ENCODE measurements at regions not wholly inside any gene's neighbourhood (a gene's known extent, or its start where the extent isn't known, plus 50 kb on each side); places are given as distances from the start of the nearest gene placed in this dataset.

- H3K9me3 ChIP-seq, result no peaks in the 10 kb centered on the region
- no peaks in the 10 kb centered on the region for H3K36me3 ChIP-seq
- DNase-seq, result no peak
- no peak overlapping the region for H3K27ac ChIP-seq
- peaks cover 0 to 28% (median 10%) of the 10 kb centered on the region in 4 donors for H3K4me1 ChIP-seq
- TF ChIP-seq CTCF (IDR thresholded peaks at IDR 0.05), result no peak
- intact Hi-C loops (cut with DNase I; ENCODE audit: low total_unique reads), result no loop called here
- no peaks in the 10 kb centered on the region for H3K27me3 ChIP-seq
- no peak overlapping the region for H3K4me3 ChIP-seq
Observed at GRCh38 chr15:96176831-96177230, 153.7 kb upstream of the NR2F2 start.

GRCh38 chr15:96177279-96177678 lies 153.2 kb upstream of the NR2F2 start:
- no peak overlapping the region for H3K4me3 ChIP-seq
- no peaks in the 10 kb centered on the region for H3K9me3 ChIP-seq
- DNase-seq, result no peak
- H3K27me3 ChIP-seq, result no peaks in the 10 kb centered on the region
- H3K36me3 ChIP-seq, result no peaks in the 10 kb centered on the region
- intact Hi-C loops (cut with DNase I; ENCODE audit: low total_unique reads), result no loop called here
- peaks cover 0 to 25% (median 10%) of the 10 kb centered on the region in 4 donors for H3K4me1 ChIP-seq
- TF ChIP-seq CTCF (IDR thresholded peaks at IDR 0.05), result no peak
- H3K27ac ChIP-seq, result no peak overlapping the region

GRCh38 chr15:96180087-96180748 lies 150.3 kb upstream of the NR2F2 start:
- no peaks in the 10 kb centered on the region for H3K27me3 ChIP-seq
- H3K9me3 ChIP-seq, result no peaks in the 10 kb centered on the region
- peaks cover 0 to 39% (median 12%) of the 10 kb centered on the region in 4 donors for H3K4me1 ChIP-seq
- no peak for DNase-seq
- H3K27ac ChIP-seq, result peak overlapping the region; percentile 81 to 89
- no peak for TF ChIP-seq CTCF (IDR thresholded peaks at IDR 0.05)
- H3K36me3 ChIP-seq, result no peaks in the 10 kb centered on the region
- intact Hi-C loops (cut with DNase I; ENCODE audit: low total_unique reads), result no loop called here
- H3K4me3 ChIP-seq, result no peak overlapping the region

- intact Hi-C loops (cut with DNase I; ENCODE audit: low total_unique reads), result no loop called here
- Histone ChIP-seq H3K9me3 (no peaks in the 10 kb centered on the region), H3K27ac (peak overlapping the region; percentile 81 to 89)
Observed at GRCh38 chr15:96181217-96181616, 149.3 kb upstream of the NR2F2 start.

GRCh38 chr15:96181873-96182301 lies 148.6 kb upstream of the NR2F2 start:
- H3K4me1 ChIP-seq, result peaks cover 0 to 39% (median 12%) of the 10 kb centered on the region in 4 donors
- H3K9me3 ChIP-seq, result no peaks in the 10 kb centered on the region
- peak overlapping the region; percentile 2 to 12 for H3K4me3 ChIP-seq
- intact Hi-C loops (cut with DNase I; ENCODE audit: low total_unique reads), result no loop called here
- H3K27ac ChIP-seq, result peak overlapping the region; percentile 81 to 89
- DNase-seq, result peak; percentile 66 to 88
- no peaks in the 10 kb centered on the region for H3K36me3 ChIP-seq
- H3K27me3 ChIP-seq, result no peaks in the 10 kb centered on the region
- no peak for TF ChIP-seq CTCF (IDR thresholded peaks at IDR 0.05)

More at GRCh38 chr15:96181217-96181616, 149.3 kb upstream of the NR2F2 start:
- Histone ChIP-seq H3K4me1 (peaks cover 0 to 39% (median 12%) of the 10 kb centered on the region in 4 donors), H3K36me3 (no peaks in the 10 kb centered on the region), H3K27me3 (no peaks in the 10 kb centered on the region), H3K4me3 (peak overlapping the region in 1 of 2 donors; percentile 2)
- DNase-seq, result no peak
- no peak for TF ChIP-seq CTCF (IDR thresholded peaks at IDR 0.05)
